ENCODE measurements at regions not wholly inside any gene's neighbourhood (a gene's known extent, or its start where the extent isn't known, plus 50 kb on each side); places are given as distances from the start of the nearest gene placed in this dataset.

- DNase-seq (ENCODE audit: low read depth): no peak
Measured at GRCh38 chr2:78290581-78291214, 734.8 kb upstream of the REG3G start.

DNA sequence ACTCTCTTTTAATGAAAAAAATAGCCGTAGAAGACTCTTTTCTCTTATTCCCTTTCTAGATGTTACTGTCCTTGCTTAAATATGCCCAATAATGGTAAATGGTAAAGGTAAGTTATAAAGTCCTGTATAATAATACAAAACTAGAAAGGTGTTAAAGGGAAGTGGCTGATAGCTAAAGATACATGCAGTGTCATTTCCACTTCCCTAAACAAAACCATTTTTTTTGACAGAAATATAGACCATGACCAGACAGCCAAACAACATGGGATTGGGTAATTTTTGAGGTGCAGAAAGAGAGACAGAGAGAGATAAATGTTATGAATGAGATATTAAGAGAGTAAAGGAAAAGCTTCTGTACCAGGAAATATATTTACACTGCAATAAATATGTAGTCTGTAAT lies 731.7 kb upstream of the REG3G start:
- DNase-seq (ENCODE audit: low read depth): no peak

GRCh38 chr2:78301166-78301789 lies 724.2 kb upstream of the REG3G start:
- DNase-seq (ENCODE audit: low read depth): no peak

DNA sequence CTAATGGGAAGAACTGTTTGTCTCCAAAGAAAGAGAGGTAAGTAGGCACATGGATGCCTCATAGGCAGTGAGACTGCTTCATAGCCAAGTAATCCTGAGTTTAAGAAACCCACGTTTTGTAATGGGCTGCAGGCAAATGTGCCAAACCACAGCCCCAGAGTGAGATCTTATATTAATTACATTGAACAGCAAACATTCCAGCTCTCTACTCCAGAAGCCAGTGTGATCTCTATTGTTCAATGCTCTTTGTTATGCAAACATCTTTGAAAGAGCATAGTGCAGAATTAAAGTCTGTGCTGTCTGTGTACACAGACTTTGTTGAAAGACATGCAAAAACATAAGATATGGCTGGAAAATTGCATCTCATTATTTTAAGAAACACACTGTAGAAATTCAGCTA lies 720.8 kb upstream of the REG3G start:
- DNase-seq (ENCODE audit: low read depth): no peak

GRCh38 chr2:78309460-78309859 lies 716.0 kb upstream of the REG3G start:
- no peak for DNase-seq (ENCODE audit: low read depth)

GRCh38 chr2:78315368-78315767 lies 710.1 kb upstream of the REG3G start:
- DNase-seq (ENCODE audit: low read depth): no peak

DNA sequence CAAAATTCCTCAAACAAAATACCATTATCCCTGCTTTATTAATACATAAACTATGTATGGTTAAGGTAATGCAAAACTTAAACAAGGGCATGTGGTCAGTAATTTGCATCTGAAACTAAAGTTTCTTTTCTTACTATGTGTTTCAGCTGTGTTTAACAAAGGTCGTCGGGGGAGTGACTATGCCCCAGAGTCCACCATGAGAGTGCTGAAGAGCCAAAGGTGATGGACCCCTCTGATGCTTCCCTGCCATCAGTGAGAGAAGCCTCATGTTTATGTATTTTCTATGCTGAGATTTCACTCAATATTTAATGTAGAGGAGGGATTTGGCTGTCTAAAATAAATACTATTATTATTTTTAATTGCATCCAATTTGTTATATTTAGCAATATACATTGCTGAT lies 707.2 kb upstream of the REG3G start:
- no peak for DNase-seq (ENCODE audit: low read depth)

DNA sequence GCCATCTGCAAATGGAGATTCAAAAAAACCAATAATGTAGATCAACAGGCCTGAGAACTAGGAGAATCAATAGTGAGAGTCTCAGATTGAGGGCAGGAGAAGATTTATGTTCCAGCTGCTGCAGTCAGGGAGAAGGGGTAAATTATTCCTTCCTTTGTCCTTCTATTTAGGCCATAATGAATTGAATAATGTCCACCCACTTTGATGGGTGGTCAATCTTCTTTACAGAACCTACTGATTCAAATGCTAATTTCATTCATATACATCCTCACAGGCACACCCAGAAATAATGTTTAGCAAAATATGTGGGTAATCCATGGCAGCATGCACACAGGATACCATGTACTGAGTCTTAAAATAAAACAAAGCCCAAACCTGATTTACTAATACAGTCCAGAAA lies 695.3 kb upstream of the REG3G start:
- DNase-seq (ENCODE audit: low read depth): no peak

DNA sequence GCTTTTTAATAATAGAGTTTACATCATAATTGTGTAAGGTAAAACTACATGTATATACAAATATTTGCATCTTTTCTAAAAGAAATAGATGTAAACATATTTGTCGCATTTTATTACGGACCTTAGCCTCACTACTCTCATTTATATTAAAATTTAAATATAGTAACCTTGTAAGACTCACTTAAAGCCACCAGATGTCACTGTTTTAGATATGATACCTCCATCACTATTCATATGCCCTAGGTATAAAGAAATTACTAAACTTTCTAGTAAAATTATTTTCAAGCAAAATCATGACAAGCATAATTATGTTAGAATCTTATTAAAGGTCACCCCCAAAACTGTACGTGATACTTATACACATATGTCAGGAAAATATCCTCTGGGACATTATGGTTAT lies 674.3 kb upstream of the REG3G start:
- peak; percentile 1 for DNase-seq (ENCODE audit: low read depth)

DNA sequence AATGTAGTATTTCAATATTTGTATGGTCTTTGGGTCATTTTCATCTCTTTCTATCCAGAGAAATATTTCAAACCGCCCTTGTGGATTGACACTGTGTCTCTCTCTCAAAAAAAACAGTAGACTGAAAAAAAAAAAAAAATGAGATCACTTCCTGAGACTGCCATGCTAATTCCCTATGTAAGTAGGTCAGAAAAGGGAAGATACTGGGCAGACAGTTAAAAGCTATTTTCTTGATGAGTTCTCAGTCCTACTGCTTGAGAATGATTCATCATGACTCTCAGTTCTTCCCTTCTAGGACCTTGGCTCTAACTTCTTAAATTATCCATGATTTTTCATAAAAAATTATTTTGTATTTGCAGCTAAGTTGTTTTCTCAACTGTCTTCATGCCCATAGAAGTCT lies 672.3 kb upstream of the REG3G start:
- no peak for DNase-seq (ENCODE audit: low read depth)

- DNase-seq (ENCODE audit: low read depth): no peak
Measured at GRCh38 chr2:78355967-78356366, 669.5 kb upstream of the REG3G start.

- DNase-seq (ENCODE audit: low read depth): no peak
Measured at GRCh38 chr2:78383576-78383975, 641.9 kb upstream of the REG3G start.

DNA sequence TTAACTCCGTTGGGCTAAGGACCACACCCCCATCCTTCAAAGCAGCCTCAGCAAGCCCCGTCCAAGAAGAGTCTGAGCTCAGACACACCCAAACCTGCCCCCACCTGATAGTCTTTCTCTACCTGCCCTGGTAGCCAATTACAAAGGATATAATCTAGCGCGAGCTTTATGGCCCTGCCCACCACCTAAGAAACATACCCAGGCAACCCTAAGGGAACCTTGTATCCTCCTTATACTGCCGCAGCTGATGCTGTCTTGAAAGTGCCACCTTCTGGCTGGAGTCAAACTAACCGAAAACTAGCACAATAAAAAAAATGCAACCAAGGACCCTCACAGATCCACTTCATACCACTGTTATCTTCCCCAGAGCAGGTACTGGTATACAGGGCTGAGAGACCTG lies 628.3 kb upstream of the REG3G start:
- DNase-seq (ENCODE audit: low read depth): no peak

GRCh38 chr2:78407960-78408794 lies 617.3 kb upstream of the REG3G start:
- no peak for DNase-seq (ENCODE audit: low read depth)

DNA sequence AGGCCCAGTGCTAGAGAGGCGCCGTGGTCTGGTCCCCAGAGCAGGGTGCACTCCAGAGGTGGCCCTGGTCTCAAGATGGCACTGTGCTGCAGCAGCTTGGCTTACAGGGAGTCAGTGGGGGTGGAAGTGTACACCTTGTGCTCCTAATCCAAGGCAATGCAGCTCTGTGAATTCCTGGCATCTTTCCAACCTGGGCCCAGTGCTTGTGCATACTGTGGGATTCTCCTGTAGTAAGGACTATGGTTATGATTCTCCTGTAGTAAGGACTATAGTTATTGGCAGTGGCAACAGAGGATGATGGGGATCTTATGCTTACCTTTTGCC lies 616.7 kb upstream of the REG3G start:
- no peak for DNase-seq (ENCODE audit: low read depth)

- DNase-seq (ENCODE audit: low read depth): no peak
Measured at GRCh38 chr2:78411303-78411702, 614.2 kb upstream of the REG3G start.

- DNase-seq (ENCODE audit: low read depth): no peak
Measured at GRCh38 chr2:78416625-78417300, 608.7 kb upstream of the REG3G start.

- DNase-seq (ENCODE audit: low read depth): peak; percentile 1
Measured at GRCh38 chr2:78417355-78417754, 608.1 kb upstream of the REG3G start.

GRCh38 chr2:78418021-78418420 lies 607.5 kb upstream of the REG3G start:
- no peak for DNase-seq (ENCODE audit: low read depth)

- no peak for DNase-seq (ENCODE audit: low read depth)
Measured at GRCh38 chr2:78420132-78420531, 605.4 kb upstream of the REG3G start.

GRCh38 chr2:78423631-78424030 lies 601.9 kb upstream of the REG3G start:
- DNase-seq (ENCODE audit: low read depth): no peak

DNA sequence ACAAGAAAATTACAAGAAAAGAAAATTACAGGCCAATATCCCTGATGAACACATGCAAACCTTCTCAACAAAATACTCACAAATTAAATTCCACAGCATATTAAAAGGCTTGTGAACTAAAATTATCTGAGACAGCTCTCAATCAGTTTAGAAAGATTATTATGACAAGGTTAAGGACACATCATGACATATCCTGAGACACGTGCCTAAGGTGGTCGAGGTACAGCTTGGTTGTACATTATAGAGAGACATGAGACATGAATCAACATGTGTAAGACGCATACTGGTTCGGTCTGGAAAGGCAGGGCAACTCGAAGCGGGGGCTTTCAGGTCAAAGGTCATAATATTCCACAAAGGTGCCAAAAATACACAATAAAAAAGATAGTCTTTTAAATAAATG lies 598.3 kb upstream of the REG3G start:
- no peak for DNase-seq (ENCODE audit: low read depth)

- DNase-seq (ENCODE audit: low read depth): no peak
Measured at GRCh38 chr2:78431241-78431640, 594.3 kb upstream of the REG3G start.
